HEK293 (cell line): ENCODE measurements at regions not wholly inside any gene's neighbourhood (a gene's known extent, or its start where the extent isn't known, plus 50 kb on each side); places are given as distances from the start of the nearest gene placed in this dataset.

ENCODE experiments used
- ATF2 ChIP-seq: fragments of 450-650 bp; formaldehyde crosslinking; IDR thresholded peaks from 2 replicates; pipeline ENCODE4 v1.5.1; 2016; ENCODE audit warnings: missing biosample characterization, missing genetic modification characterization, low read depth
- CTCF ChIP-seq: fragments of 450-650 bp; formaldehyde crosslinking; IDR thresholded peaks from 2 replicates; pipeline ENCODE4 v1.5.1; 2016; ENCODE audit warnings: missing biosample characterization, missing genetic modification characterization
- PRDM4 ChIP-seq: fragments of 450-650 bp; formaldehyde crosslinking; IDR thresholded peaks from 2 replicates; pipeline ENCODE4 v1.5.1; 2017; ENCODE audit warnings: missing biosample characterization, missing genetic modification characterization
- REST ChIP-seq: fragments of 450-650 bp; formaldehyde crosslinking; IDR thresholded peaks from 2 replicates; pipeline ENCODE4 v1.5.1; 2016; ENCODE audit warnings: missing biosample characterization, missing genetic modification characterization
- SALL2 ChIP-seq: fragments of 450-650 bp; formaldehyde crosslinking; IDR thresholded peaks from 2 replicates; pipeline ENCODE4 v1.5.0; 2017; ENCODE audit warnings: missing biosample characterization, mild to moderate bottlenecking, missing genetic modification characterization, borderline replicate concordance
- YY1 ChIP-seq: fragments of 450-650 bp; formaldehyde crosslinking; IDR thresholded peaks from 2 replicates; pipeline ENCODE4 v1.5.1; 2018; ENCODE audit warnings: missing biosample characterization, missing genetic modification characterization
- ZNF121 ChIP-seq: fragments of 450-650 bp; formaldehyde crosslinking; IDR thresholded peaks from 2 replicates; pipeline ENCODE4 v1.5.1; 2016; ENCODE audit warnings: missing biosample characterization, missing genetic modification characterization
- ZNF19 ChIP-seq: fragments of 450-650 bp; formaldehyde crosslinking; IDR thresholded peaks from 2 replicates; pipeline ENCODE4; 2016; ENCODE audit warnings: missing biosample characterization, missing genetic modification characterization, low read depth
- ZNF76 ChIP-seq: fragments of 450-650 bp; formaldehyde crosslinking; IDR thresholded peaks from 2 replicates; pipeline ENCODE4; 2016; ENCODE audit warnings: low read depth, missing biosample characterization, missing genetic modification characterization, borderline replicate concordance

- TF ChIP-seq CTCF (tag by site-specific recombination), result no peak
- TF ChIP-seq YY1 (tag by site-specific recombination), result no peak
- no peak for TF ChIP-seq PRDM4 (tag by site-specific recombination)
- no peak for TF ChIP-seq ATF2 (tag by site-specific recombination)
- TF ChIP-seq ZNF19 (tag by site-specific recombination), result no peak
- no peak for TF ChIP-seq REST
- TF ChIP-seq SALL2 (tag by site-specific recombination), result no peak
- TF ChIP-seq ZNF76 (tag by site-specific recombination), result no peak
- no peak for TF ChIP-seq ZNF121 (tag by site-specific recombination)
These were observed 1442.6 kb upstream of the B3GALT2 start for GRCh38 chr1:194629011-194629410.
